ENCODE measurements at regions not wholly inside any gene's neighbourhood (a gene's known extent, or its start where the extent isn't known, plus 50 kb on each side); places are given as distances from the start of the nearest gene placed in this dataset.
"Not testable (repeated sequence)": the region's sequence is repeated elsewhere in the genome, so short reads cannot be mapped to it uniquely, and the experiment has no call there.

GRCh38 chr10:107969936-107970335, 805.4 kb upstream of the SORCS1 start:
- no peak for DNase-seq (ENCODE audit: low read depth, low spot score)
- CTCF ChIA-PET, result no interaction called here
- Histone ChIP-seq H3K9me3 (ENCODE audit: control insufficient read depth, insufficient read depth, low read length) (peaks cover 13% of the 10 kb centered on the region), H3K27me3 (ENCODE audit: control insufficient read depth, insufficient read depth, low read length) (no peaks in the 10 kb centered on the region), H3K4me3 (ENCODE audit: low read depth, low read length) (no peak overlapping the region), H3K27ac (ENCODE audit: low read depth, low read length) (no peak overlapping the region)
- no peak for TF ChIP-seq CTCF (IDR thresholded peaks at IDR 0.05; ENCODE audit: low read depth, low read length)
- POLR2A ChIA-PET, result no interaction called here

- Histone ChIP-seq H3K27ac (ENCODE audit: low read depth, low read length) (no peak overlapping the region), H3K27me3 (ENCODE audit: control insufficient read depth, insufficient read depth, low read length) (no peaks in the 10 kb centered on the region)
- CTCF ChIA-PET, result no interaction called here
Measured at GRCh38 chr10:107966826-107967225, 802.3 kb upstream of the SORCS1 start.

GRCh38 chr10:107952649-107953556, 788.4 kb upstream of the SORCS1 start:
- no peak for DNase-seq (ENCODE audit: low read depth, low spot score)
- Histone ChIP-seq H3K4me3 (ENCODE audit: low read depth, low read length) (no peak overlapping the region), H3K27me3 (ENCODE audit: control insufficient read depth, insufficient read depth, low read length) (no peaks in the 10 kb centered on the region), H3K9me3 (ENCODE audit: control insufficient read depth, insufficient read depth, low read length) (peaks cover 11% of the 10 kb centered on the region), H3K27ac (ENCODE audit: low read depth, low read length) (no peak overlapping the region)
- TF ChIP-seq CTCF (IDR thresholded peaks at IDR 0.05; ENCODE audit: low read depth, low read length), result no peak
- ChIA-PET POLR2A (no interaction called here), CTCF (no interaction called here)

More at GRCh38 chr10:107966826-107967225, 802.3 kb upstream of the SORCS1 start:
- Histone ChIP-seq H3K9me3 (ENCODE audit: control insufficient read depth, insufficient read depth, low read length) (peaks cover 4% of the 10 kb centered on the region), H3K4me3 (ENCODE audit: low read depth, low read length) (no peak overlapping the region)
- no peak for TF ChIP-seq CTCF (IDR thresholded peaks at IDR 0.05; ENCODE audit: low read depth, low read length)
- no peak for DNase-seq (ENCODE audit: low read depth, low spot score)
- POLR2A ChIA-PET, result no interaction called here

- H3K9me3 ChIP-seq (ENCODE audit: control insufficient read depth, insufficient read depth, low read length), result peaks cover 11% of the 10 kb centered on the region
- DNase-seq (ENCODE audit: low read depth, low spot score); H3K27ac ChIP-seq (ENCODE audit: low read depth, low read length); CTCF ChIA-PET; H3K4me3 ChIP-seq (ENCODE audit: low read depth, low read length); POLR2A ChIA-PET; H3K27me3 ChIP-seq (ENCODE audit: control insufficient read depth, insufficient read depth, low read length): not testable (repeated sequence)
Measured at GRCh38 chr10:107950411-107951062, 786.0 kb upstream of the SORCS1 start.

- CTCF ChIA-PET, result no interaction called here
- Histone ChIP-seq H3K9me3 (ENCODE audit: control insufficient read depth, insufficient read depth, low read length) (peaks cover 8% of the 10 kb centered on the region), H3K27ac (ENCODE audit: low read depth, low read length) (no peak overlapping the region), H3K27me3 (ENCODE audit: control insufficient read depth, insufficient read depth, low read length) (no peaks in the 10 kb centered on the region), H3K4me3 (ENCODE audit: low read depth, low read length) (no peak overlapping the region)
- TF ChIP-seq CTCF (IDR thresholded peaks at IDR 0.05; ENCODE audit: low read depth, low read length), result no peak
- no peak for DNase-seq (ENCODE audit: low read depth, low spot score)
- POLR2A ChIA-PET, result no interaction called here
Measured at GRCh38 chr10:107942826-107943225, 778.3 kb upstream of the SORCS1 start.
